NCI-H2107 treated with DMSO at 0.1 percent for 48 hours (cell line): ENCODE measurements at regions not wholly inside any gene's neighbourhood (a gene's known extent, or its start where the extent isn't known, plus 50 kb on each side); places are given as distances from the start of the nearest gene placed in this dataset.

Experiments
- DNase-seq: peaks from one replicate; lab custom pipeline; 2025; ENCODE audit not compliant: unreplicated experiment; lab: John Stamatoyannopoulos, UW

DNA sequence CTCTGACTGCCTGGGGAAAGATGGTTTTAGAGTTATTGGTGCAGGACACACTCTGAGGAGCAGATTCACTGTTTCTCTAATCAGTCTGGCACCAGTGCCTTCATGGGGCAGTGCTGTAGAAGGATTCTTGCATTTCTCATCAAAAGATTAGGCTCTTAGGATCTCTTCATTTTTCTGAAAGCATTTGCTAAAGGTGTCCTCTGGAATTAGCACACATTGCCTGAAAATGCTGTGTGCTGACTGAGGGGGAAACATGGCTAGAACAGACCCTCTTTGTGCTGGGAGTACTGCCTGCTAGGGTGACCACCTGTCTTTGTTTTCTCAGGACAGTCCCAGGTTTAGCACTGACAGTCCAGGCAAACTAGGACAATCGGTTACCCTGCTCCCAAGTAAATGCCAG lies 301.0 kb downstream of the PTEN start:
- DNase-seq, result no peak

DNA sequence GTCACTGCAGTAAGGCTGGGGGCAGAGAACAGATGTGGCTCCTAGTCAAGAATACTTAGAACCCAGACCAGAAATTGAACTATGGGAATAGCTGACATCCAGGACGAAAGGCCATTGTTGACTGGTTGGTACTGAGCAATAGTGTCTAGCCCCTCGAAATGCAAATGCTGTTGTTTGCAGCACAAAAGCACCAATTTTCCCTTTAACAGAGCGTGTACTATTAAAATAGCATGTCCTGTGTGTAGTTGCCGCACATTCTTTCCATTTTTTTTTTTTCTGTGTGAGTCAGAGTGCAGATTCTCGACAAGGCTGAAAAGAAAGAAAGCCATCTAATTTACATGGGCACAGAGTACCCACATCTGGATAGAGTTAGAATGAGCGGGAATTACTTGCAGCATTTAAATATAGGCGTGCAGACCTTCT lies 302.4 kb downstream of the PTEN start:
- DNase-seq, result no peak

DNA sequence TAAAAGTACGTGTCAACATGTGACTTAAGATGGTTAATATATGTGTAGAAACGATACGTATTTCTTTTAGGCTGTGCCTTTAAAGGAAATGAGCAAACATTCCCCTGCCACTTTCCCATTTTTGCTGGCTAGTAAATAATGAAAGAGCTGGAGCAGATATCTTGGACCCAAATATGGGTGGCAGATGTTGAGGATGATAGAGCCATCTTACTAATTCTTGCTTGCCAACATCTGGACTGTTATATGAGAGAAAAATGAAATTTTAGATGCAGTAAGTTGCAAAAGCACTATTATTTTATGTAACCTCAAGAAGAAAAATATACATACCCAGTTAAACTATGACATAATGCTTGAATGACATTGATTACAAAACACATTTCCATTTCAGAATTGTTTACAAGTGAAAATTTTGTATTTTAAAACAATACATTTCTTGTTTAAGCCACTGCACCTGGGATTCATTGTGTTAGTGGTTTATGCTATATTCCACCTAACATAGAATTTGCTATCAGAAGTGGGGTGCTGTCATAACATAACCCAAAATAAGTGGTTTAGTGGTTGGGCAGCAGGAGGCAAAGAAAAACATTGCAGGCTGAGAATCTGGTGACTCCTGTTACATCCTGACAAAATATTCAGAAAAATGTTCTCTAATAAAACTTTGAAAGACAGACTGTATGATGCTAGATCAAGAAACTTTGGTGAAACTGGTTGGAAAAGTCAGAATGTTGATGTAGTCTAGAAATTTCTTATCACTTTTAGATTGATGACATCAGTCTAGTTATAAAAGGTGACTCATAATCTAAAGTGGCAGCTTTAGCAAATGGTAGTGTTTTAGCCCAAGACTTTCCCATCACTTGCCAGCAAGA lies 305.0 kb downstream of the PTEN start:
- no peak for DNase-seq

DNA sequence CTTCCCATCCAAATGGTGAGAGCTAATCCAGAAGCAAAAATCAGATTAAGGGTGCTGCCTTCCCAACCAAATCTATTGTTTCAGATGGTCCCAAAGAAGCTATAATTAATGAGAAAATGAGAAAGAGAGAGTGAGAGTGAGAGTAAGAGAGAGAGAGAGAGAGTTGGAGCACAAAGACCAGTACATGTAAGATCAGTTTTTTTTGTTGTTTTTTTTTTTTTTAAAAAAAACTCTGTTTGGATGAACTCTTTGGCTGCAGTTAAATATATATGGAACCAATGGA lies 305.6 kb downstream of the PTEN start:
- no peak for DNase-seq

DNA sequence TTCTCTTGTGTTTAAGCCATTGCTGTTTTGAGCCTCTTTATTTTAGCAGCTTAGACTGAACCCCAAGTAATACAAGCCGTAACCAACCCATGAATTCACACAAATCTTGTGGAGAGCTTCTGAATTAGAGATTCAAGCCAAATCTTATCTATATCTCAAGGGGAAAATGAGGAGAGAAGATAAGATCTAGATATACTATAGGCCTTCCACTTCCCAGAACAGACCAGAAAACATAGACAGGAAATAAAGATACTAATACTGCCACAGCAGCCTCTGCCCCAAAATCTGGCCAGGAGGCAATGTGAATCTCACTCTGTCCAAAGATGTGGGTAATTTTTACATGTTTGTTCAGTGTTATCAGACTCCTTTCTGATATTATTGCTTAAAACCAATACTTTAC lies 307.2 kb downstream of the PTEN start:
- no peak for DNase-seq

DNA sequence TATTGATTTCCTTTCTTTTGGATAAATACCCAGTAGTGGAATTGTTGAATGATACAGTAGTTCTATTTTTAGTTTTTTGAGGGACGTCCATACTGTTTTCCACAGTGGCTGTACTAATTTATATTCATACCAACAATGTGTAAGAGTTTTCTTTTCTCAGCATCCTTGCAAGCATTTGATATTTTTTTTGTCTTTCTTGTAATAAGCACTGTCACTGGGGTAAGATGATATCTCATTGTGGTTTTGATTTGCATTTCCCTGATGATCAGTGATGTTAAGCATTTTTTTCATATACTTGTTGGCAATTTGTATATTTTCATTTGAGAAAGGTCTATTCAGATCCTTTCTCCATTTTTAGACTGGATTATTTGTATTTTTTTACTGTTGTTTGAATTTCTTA lies 308.7 kb downstream of the PTEN start:
- DNase-seq, result no peak

DNA sequence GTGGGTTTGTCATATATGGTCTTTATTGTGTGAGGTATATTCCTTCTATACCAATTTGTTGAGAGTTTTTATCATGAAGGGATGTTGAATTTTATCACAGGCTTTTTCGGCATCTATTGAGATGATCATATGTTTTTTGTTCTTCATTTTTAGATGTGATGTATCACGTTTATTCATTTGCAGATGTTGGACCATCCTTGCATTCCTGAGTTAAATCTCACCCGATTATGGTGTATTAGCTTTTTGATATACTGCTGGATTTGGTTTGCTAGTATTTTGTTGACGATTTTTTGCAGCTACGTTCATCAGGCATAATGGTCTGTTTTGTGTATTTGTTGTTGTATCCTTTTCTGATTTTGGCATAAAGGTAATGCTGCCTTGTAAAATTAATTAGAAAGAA lies 311.0 kb downstream of the PTEN start:
- no peak for DNase-seq

DNA sequence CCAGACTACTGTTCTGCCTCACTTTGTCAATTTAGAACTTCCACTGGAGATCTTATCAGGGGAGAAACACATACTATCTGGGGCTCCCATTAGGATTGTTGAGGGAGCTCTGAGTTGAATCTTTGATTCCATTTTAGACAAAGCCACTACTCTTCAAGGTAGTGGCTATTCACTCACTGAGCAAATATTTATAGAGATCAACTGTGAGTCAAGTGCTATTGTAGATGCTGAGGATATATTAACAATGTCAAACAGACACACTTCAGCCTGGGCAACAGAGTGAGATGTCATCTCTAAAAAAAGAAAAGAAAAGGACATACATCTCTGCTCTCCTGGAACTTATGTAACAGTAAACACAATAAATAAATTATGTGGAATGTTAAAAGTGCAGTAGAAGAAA lies 315.3 kb downstream of the PTEN start:
- DNase-seq, result no peak

DNA sequence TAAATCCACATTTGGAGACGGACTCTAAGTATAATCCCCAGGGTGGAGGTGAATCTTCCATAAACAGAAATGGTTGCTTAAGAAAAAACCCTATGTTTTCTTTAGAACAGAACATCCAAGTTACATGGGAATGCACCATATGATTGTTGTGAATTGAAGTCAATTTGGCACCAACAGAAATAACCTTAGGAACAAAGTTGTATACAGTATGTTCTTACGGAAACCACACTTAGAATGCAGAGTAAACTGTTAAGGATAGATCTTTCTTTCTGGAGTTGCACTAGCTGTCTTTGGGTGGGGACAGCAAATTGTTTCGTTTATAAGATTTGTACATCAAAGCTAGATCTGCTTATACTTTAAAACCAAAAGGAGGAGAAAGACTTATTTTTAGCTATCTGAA lies 316.4 kb downstream of the PTEN start:
- DNase-seq, result no peak

DNA sequence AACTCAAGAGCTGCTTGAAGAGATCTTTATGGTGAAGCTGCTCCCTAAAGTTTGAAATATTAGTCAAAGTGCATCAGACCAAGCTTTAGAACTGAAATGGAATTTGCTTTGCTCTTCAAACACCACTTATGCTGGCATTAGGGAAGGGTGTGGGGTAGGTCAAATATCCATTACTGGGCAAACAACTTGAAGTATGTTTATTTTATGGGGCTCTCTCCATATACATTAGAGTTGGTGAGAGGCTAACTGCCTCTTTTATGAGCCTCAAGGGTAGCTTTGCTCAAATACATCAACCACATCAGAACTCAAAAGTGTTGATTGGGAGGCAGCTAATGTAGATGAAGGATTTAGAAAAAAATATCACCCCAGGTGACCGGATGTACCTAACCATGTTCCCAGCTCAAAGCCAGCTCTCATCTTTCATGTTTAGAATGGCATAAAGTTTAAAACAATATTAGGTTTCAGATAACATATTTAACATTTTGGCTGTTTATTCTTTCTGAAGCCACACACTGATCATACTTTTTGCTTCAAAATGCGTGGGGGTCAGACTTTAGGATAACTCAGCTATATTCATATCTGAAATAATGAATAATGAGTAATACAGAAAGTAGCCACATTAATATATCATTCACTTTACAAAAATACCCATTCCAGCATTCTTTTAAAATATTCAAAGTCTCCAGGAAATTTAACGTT lies 318.6 kb downstream of the PTEN start:
- peak; percentile 50 for DNase-seq

DNA sequence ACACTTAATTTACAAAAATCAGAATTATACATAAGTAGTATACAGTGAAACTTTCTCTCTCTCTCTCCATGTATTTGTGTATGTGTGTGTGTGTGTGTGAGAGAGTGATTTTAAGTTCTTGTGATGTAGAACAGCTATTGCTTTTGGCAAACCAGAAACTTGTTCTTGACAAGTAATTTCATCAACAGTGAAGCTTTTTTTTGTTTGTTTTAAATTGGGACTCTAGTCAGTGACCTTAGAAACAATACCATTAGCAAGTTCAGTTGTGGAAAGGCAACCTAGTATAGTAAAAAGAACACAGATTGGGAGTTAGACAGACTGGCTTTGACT lies 319.1 kb downstream of the PTEN start:
- no peak for DNase-seq

DNA sequence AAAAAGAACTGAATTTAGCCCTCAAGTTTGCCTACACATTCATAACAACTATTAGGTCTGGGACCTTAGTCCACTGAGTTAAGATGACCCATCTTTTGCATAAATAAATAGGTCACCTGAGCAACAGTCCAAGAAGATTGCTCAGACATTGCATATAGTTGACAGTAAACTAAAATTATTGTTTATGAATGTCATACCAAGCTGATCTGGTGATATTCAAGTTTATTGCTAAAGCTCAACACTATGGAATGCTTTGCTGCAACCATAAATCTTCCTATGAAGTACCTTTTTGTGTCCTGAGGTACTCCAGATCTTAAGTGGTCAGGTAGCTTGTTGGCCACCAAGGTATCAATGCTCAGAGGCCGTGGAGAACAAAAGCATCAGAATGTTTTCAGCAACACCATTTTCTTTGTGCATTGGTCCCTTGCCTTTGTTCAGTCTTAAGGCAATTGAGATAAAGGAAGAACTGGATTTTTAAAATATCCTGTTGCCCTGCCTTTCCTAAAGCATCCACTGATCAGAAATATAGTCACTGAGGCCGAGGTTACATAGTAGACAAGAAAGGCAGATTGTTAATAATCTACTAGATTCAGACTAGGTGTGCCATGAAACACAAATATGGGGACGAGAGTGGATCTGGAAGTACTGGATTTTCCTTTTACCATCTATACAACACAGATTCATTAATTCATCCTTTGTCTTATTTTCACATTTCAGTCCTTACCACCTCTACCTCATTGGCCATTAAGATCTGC lies 321.3 kb downstream of the PTEN start:
- DNase-seq, result no peak

DNA sequence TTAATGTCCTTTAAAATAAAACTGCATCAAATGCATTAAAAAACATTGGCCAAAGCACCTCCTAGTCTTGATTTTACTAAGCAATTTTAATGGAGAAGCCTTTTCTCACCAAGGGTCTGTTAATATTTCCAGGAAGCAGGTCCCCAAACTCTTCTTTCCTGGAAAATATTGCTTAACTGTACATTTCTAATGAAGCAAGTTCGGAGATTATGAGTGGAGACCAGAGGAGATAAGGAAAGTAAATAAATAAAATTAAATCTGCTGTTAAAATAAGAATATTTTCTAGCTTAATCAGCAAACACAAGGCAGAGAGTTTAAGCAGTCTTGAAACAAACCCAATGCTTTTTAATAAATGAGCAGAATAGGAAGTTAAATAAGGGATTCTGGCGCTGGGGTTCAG lies 322.4 kb downstream of the PTEN start:
- DNase-seq, result no peak

DNA sequence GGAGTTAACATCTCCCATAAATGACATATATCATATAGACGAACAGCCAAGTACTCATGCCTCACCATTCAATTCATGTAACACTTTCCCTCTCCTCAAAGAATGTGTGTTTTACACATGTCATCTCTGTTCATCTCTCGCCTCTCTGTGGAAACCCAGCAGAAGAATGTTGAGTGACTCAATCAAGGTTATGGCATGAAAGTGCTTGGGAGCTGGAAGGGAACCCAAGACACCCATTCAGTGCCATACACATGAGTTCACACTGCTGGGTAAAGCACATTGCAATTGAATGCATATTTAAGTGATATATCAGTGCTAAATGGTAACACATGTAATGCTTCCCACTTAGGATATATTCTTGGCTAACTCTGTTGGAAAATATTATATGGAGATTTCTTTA lies 322.9 kb downstream of the PTEN start:
- DNase-seq, result no peak

DNA sequence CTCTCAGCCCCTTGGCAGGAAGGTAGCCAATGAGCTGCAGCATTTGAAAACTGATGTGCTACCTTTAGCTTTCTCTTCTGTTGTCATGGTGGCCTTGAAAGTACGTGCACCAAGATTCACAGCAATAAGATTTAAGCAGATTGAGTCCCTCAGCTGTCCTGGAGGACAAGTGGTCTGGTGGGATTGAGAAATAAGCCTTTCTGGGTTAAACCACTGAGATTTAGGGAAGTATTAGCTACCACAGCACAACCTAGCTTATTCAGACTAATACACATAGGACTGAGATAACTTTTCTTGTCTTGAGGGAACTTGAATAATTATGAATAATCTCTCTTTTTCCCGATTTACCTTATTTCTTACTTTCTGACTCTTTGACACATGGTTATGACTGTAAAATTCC lies 324.0 kb downstream of the PTEN start:
- no peak for DNase-seq

DNA sequence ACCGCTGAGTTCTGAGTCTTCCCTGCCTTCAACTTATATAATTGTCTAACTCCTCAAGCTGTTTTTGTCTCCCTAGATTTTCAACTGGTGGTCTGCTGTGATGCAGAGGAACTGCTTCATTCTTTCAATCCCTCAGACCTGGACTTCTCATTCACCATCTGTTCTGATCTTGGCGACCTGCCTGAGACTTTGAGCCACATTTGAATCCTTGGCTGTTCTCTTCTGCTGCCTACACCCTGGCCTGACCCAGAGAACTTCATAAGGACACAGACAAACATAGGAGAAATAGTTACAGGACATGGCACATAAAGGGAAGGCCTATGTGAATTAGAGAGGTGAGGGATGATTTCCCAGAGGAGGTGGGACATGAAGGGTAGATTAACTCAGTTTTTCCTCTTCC lies 326.7 kb downstream of the PTEN start:
- no peak for DNase-seq

DNA sequence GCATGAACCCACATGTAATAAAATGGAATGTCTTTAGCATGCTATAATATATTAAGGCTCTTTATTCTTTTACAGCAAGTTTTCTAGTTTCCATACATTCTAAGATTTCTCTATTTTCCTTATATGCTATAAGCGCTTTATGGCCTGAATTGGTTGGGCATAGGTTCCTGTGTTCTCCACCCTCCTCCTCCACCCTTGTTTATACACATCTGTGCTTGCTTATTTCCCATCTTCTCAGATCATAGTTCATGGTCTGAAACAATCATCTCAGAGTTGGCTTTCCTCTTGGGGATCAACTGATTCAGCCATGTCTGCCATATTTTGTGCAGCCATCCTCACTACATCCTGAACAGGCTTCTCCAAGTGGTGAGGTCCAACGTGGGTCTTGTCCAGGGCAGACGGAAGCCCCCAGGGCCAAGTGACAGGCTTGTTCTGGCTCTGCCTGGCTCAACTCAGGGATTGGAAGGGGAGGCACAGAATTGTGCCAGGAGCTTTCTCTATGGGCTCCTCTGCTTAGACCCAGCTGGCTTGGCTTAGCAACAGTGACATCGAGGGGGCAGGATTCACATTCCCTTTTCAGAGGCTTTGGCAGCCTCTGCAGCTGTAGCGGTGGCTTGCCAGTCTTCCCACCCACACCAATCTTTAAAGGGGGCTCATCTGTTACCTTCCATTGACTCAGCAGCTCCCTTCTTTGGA lies 327.3 kb downstream of the PTEN start:
- DNase-seq, result no peak

DNA sequence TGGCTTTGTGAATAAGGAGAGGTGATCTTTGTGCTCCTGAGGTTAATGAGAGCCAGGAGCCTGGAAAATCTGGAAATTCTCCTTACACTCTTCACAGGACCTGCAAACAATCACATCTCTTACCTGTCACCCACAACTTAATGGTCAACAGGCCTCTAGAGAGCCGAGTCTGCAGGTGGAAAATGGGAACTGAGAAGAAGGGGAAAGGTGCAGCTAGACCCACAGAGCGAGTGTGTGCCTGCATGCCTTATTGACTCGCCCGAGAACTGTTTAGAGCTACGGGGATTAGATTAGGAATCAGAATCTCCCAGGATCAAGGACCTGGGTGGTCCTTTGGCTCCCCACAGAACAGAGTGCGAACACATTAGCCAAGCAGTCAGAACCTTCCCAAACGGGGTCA lies 329.6 kb downstream of the PTEN start:
- no peak for DNase-seq

DNA sequence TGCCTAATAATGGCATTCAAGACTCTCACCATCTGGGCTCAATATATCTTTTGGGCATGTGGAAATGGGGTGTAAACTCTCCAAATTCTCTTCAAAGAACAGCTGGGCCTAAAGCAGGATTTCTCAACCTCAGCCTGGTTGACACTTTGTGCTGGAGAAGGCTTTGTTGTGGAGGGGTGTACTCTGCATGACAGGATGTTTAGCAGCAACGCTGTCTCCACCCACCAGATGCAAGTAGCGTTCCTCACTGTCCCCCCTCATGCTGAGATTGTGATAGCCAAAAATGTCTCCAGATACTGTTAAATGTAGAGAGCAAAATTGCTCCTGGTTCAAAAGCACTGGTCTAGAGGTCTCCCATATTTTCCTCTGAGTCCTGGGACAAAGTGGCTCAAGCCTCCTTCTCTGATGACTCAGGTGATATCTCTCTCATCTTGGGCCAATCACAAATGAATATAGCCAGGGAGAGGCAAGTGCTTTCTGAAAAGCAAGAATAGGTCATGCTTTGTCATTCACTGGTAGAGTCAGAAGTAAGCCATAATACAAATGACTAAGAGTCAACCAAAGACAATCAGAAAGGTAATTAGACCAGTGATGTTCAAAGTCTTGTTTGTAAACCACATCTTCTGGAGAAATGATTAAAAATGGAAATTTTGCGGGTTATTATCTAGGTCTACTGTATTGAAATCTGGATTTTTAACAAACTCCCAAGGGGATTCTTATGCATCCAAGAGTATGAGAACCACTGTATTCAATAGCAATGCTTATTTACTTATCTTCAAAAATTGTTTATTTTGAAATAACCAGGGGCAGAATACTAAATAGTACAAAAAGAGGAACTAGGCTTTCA lies 330.8 kb downstream of the PTEN start:
- no peak for DNase-seq

DNA sequence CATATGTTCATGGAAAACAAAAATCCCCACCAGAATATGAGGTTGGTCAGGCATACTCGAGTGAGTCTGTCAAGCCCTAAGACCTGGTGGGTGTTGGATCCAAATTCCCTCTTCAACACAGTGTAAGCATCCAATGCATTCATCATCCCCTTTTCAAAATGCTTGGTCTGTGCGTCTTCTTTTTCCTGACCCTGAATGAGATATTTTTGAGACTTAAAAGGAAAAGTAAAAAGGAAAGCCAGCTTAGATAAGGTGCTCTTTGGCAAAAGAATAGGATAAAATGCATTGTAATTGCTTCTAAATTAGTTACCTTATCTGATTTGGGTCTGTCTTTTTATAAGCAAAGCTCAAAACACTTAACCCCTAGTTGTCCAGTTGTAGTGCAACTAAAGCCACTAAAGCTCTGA lies 331.5 kb downstream of the PTEN start:
- no peak for DNase-seq

DNA sequence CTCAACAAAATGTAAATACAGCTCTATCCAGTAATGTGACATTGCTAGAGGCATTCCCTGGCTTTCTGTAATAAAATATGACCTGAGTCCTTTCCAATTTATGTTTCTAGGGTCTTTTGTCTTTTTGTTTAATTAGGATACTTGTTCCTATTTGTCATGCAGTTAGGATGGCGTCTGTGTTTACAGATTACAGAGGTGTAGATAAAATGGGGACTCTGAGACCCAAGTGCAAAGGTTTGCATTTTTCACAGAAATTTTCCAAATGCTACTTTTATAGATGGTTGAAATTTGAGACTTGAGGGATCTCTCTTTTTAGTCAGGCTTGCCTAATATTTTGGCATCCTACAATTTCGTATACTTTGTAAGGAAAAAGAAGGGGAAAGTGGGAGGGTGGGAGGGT lies 332.4 kb downstream of the PTEN start:
- no peak for DNase-seq
